ENCODE measurements at regions not wholly inside any gene's neighbourhood (a gene's known extent, or its start where the extent isn't known, plus 50 kb on each side); places are given as distances from the start of the nearest gene placed in this dataset.
"Not testable (repeated sequence)": the region's sequence is repeated elsewhere in the genome, so short reads cannot be mapped to it uniquely, and the experiment has no call there.

DNA sequence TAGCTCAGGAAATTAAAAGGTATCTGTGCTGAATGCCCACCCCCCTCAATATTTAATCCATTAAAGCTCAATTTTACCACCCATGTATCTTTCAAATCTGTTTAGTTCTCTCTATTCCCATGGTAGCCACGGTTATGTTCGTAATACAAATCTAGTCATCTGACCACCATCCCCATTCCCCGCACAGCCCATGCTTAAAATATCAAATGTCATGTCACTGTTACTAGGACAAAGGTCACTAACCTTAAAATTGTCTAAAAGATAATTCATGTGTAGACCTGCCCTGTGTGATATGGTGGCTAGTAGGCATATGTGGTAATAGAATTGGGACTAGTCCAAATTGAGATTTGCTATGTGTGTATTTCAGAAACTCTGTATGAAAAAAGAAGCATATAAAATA lies 728.5 kb upstream of the B3GALT2 start:
- DNase-seq (ENCODE audit: low read depth) = no peak

DNA sequence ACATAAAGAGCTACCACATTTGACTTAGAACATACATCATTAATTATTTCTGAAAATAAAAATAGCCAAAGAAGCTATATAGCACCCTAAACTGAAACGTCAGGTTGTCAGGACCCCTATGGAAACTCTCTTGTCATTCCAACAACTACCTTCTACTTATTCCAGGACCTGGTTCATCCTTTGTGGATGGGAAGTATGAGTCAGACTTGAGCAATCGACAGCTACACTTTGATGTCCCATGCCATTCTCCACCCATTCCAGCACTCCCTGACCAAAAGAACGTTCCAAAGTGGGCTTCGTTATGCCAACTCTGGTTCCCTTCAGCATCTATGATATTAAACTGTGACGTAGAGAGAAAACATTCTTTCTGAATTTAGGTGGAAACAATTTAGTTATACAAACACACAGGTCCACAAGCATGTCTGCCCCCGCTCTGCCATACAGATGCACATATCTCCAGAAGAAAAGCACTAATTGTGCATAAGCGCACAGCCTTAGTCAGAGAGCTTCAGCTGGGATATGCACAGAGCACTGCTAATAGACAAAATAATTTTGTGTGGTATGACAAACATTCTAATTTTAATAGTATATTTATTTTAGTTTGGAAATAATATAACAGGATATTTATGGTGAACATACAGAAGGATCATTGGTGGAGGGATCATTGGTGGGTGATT lies 723.1 kb upstream of the B3GALT2 start:
- DNase-seq (ENCODE audit: low read depth) = no peak

- DNase-seq (ENCODE audit: low read depth) = no peak
These were observed 719.1 kb upstream of the B3GALT2 start for GRCh38 chr1:193905288-193906085.

GRCh38 chr1:193891788-193892187 lies 705.4 kb upstream of the B3GALT2 start:
- no peak for DNase-seq (ENCODE audit: low read depth)

DNA sequence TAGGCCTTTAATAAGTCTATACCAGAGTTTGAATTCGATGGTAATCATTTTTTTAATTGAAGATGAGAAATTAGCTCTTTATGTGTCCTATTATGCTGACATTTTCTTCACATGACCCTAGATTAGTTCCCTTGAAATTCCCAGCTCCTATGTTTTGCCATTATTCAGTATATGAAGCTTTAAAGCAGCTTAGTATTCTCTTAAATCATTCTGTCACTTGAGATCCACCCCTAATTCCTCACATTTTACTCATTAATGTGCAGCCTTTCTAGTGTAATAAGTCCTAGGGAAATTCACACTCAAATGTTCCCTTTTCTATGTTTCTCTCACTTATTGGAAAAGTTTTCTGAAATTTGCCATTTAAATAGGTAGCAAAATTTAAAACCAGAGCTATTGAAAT lies 704.5 kb upstream of the B3GALT2 start:
- DNase-seq (ENCODE audit: low read depth) = no peak

GRCh38 chr1:193884848-193885558 lies 698.6 kb upstream of the B3GALT2 start:
- DNase-seq (ENCODE audit: low read depth) = no peak

DNA sequence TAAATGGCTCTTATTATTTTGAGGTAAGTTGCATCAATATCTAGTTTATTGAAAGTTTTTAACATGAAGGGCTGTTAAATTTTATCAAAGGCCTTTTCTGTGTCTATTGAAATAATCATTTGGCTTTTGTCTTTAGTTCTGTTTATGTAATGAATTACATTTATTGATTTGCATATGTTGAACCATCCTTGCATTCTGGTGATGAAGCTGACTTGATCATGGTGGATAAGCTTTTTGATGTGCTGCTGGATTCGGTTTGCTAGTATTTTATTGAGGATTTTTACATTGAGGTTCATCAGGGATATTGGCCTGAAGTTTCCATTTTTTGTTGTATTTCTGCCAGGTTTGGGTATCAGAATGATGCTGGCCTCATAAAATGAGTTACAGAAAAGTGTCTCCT lies 691.5 kb upstream of the B3GALT2 start:
- not testable (repeated sequence) for DNase-seq (ENCODE audit: low read depth)

DNA sequence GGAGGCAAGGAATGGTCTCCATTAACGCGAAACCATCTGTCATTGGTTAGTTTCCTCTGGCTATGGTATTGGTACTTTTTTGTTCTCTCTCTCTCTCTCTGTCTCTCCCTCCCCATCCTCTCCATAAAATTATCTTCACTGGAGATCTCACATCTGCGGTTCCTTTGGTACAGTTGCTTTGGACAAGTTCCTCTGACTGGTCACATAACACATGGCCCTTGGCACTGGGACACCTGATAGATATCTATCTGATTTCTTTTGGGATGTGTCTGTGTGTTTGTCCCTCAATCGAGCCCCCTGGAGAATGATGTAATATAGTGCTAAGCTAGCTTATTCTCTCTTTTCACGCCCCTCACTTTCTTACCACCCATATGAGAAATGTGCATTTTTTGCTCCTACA lies 682.0 kb upstream of the B3GALT2 start:
- DNase-seq (ENCODE audit: low read depth) = no peak

- DNase-seq (ENCODE audit: low read depth) = no peak
These were observed 669.8 kb upstream of the B3GALT2 start for GRCh38 chr1:193856261-193856660.

DNA sequence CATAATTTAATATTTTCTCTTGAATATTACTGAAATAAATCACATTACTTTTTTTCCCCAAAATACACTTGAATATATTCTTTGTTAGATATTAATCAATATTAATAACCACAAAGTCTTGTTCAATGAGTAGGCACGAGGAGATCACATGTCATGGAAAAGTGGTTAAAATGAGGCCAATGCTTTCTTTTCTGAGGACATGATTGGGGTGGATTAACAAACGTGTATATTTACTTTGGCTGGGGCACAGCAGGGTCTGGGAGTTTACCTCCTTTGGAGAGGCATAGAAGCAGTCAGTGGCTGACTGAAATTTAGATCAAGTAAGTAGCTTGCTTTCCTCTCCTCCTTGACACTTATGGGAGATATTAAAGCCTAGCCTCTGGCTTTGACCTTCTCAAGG lies 664.3 kb upstream of the B3GALT2 start:
- no peak for DNase-seq (ENCODE audit: low read depth)

DNA sequence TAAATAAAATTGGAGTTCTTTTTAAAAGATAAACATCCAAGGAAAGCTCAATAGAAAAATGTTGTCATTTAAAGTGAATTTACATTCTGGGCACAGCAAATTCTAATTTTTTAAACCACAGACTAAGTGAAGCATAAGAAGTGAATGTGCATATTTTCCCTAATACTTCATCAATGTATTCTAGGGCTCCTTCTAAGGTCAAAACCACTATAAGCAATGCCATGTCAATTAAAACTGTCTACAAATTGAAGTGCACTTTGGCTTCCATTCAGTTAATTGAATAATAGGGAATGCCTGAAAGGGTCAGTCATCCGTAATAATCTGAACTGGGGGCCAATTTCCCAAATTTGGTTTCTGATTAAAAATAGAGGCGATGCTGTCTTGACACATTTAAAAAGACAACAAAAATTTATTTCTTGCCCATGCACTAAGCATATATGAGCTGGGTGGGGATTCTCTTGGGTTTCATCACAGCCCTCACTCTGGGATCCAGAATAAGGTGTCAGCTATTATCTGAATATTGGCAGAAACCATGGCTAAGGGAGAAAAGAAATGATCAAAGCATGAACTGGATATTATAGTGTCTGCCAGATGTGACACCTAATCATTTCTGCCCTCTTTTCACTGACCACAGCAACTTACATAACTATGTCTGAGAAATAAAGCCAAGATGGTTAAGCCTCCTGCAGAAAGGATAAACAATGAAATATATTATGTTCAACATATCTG lies 660.6 kb upstream of the B3GALT2 start:
- DNase-seq (ENCODE audit: low read depth) = no peak

- no peak for DNase-seq (ENCODE audit: low read depth)
These were observed 660.0 kb upstream of the B3GALT2 start for GRCh38 chr1:193846411-193846810.

GRCh38 chr1:193841857-193842256 lies 655.4 kb upstream of the B3GALT2 start:
- DNase-seq (ENCODE audit: low read depth) = no peak

GRCh38 chr1:193831465-193831864 lies 645.1 kb upstream of the B3GALT2 start:
- no peak for DNase-seq (ENCODE audit: low read depth)

DNA sequence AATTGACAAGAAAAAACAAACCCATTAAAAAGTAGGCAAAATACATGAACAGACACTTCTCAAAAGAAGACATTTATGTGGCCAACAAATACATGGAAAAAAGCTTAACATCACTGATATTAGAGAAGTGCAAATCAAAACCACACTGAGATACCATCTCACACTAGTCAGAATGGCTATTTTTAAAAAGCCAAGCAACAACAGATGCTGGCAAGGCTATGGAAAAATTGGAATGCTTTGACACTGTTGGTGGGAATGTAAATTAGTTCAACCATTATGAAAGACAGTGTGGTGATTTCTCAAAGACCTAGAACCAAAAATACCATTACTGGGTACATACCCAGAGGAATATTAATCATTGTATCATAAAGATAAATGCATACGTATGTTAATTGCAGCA lies 641.1 kb upstream of the B3GALT2 start:
- DNase-seq (ENCODE audit: low read depth) = no peak

DNA sequence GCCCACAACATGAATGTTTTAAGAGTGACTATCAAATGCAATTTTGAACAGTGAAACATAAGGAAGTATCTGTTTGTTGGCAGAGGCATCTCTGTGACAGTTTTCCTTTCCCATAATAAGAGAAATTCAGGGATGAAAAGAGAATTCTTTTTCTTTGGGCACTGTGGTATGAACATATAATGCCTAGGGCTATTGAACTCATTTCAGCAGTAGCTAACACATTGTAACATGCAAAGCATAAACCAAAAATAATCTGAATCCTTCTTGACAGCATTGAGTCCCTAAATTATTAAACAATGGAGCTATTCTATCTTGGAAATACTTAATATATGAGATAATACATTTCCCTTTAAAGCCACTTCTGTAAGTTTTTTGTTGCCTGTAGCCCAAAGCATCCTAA lies 633.0 kb upstream of the B3GALT2 start:
- no peak for DNase-seq (ENCODE audit: low read depth)

DNA sequence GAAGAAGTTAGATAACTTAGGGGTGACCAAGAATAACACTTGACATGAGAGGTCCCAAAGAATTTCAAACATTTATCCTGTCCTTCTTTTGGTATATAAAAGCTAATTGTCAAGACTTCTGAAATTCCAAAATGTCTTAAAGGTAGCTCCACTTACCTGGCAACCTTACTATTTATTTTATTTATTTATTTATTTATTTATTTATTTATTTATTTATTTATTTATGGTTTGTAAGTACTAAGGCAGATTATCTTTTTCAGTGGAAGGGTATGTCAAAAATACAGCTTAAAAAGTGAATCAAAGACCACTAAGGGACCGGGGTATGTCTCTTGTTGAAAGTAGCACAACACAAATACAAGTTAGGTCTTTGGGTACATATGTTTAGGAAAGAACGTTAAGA lies 620.8 kb upstream of the B3GALT2 start:
- DNase-seq (ENCODE audit: low read depth) = no peak

DNA sequence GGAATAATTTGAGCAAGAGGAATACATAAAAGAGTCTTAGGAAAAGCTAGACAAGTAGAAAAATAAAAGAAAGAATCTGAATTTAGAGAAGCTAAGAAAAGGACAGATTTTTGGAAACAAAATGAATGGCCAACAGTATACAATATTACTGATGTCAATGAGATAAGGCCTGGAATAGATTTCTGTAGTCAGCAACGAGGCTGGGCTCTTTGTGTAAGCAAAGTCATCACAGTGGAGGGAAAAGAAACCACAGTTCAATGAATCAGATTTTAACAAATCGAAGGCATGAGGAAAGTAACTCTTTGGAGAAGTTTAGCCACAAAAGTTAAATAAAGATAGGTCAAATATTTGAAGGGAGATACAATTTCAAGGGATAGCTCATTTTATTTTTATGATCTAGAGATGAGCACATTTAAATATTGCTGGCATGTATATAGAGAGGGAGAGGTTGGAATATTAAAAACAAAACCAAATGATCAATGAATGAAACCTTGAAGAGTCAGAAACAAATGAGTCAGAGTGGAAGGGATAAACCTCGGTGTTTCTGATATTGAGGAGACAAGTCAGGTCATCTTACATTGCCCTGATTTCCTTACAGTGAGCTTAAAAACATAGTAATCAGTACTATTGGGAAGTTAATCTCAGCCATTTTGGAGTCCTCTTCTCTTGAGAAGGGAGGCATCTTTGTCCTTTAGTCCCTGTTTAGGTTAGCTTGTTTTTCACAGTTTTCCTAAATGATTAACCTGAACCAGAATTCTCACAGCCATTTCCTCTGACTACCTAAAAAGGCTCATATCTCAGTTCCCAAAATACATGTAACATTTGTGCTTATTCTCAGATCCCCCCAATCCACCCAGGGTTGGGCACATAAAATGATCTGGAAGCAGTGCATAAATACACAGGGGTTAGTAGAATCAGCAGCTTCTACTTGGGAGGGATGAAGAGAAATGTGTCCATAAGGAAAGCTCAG lies 620.0 kb upstream of the B3GALT2 start:
- no peak for DNase-seq (ENCODE audit: low read depth)

DNA sequence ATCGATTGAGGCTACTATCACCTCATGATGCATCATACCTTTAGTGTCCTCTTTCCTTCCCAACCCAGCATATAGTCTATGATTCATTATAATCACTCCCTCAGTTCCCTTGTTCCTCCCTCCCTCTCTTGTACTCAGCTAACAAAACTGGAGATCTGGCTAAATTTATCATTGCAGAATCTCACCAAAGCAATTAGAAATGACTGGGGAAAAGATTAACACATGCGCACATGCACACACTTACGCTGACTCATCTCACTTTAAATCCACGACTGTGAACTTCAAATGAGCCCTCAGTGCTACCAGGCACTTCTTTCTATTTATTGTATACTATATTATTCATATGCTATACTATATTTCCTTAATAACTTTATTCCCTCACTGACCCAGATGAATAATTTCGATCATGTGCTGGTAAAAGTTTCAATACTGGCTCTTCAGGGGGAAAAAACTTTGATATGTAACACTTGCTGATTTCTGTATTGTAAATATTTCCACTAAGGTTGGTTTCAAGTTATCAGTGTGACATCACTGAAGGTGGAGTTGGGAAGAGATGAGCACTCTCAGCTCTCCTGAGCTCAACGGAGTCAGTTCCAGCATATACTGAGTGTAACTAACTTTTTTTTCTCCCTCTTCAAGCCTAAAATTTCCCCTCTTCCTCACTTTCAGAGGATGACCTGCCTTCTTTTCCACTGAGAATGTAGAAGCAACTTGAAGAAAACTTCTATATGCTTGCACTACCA lies 613.7 kb upstream of the B3GALT2 start:
- no peak for DNase-seq (ENCODE audit: low read depth)

- no peak for DNase-seq (ENCODE audit: low read depth)
These were observed 613.0 kb upstream of the B3GALT2 start for GRCh38 chr1:193799371-193799770.

- no peak for DNase-seq (ENCODE audit: low read depth)
These were observed 607.8 kb upstream of the B3GALT2 start for GRCh38 chr1:193794239-193794638.

Data from stimulated activated CD8-positive, alpha-beta memory T cell treated with anti-CD3 and anti-CD28 coated beads, Interleukin-15, amount 100 ng/mL, for 1 hour (primary cell).